PC-3 (cell line): ENCODE measurements at regions not wholly inside any gene's neighbourhood (a gene's known extent, or its start where the extent isn't known, plus 50 kb on each side); places are given as distances from the start of the nearest gene placed in this dataset.

Experiments used
- ATAC-seq: fragments of 200-7000 bp; cut with Tn5 transposase; 2 replicates; pipeline ENCODE4 v1.9.1; 2020; ENCODE audit warnings: mild to moderate bottlenecking, moderate library complexity
- BruUV-seq: library from RNA; stranded (reverse); fragments of 400-500 nt; replicated peaks from 2 replicates; lab custom pipeline; 2021; lab: Mats Ljungman, UMichigan
- CTCF ChIA-PET: fragments of 300-600 bp; sonication (Branson Sonifier 250); formaldehyde crosslinking; loops from one replicate; lab custom pipeline; 2022; ENCODE audit warnings: antibody characterized with exemption; lab: Charles Lee
- POLR2A ChIA-PET: fragments of 300-600 bp; sonication (Branson Sonifier 250); formaldehyde crosslinking; loops from one replicate; lab custom pipeline; 2022; ENCODE audit warnings: antibody characterized with exemption; ENCODE audit not compliant: unreplicated experiment; lab: Charles Lee
- DNase-seq: peaks from one replicate; pipeline ENCODE4 v3.0.0-alpha.2; 2015
- H2AFZ ChIP-seq: fragments of 300-600 bp; sonication (generic); 2 replicates; pipeline ENCODE4 v1.6.0; 2016; ENCODE audit warnings: antibody characterized with exemption, low read length
- H3F3A ChIP-seq: fragments of 300-600 bp; sonication (generic); one replicate; pipeline ENCODE4 v1.6.0; 2017; ENCODE audit warnings: antibody characterized with exemption, low read length, control low read depth, mild to moderate bottlenecking; ENCODE audit not compliant: unreplicated experiment
- H3K27ac ChIP-seq: fragments of 300-600 bp; sonication (generic); 2 replicates; pipeline ENCODE4 v1.5.1; 2016; ENCODE audit warnings: mild to moderate bottlenecking, low read length
- H3K27me3 ChIP-seq: fragments of 300-600 bp; sonication (generic); 2 replicates; pipeline ENCODE4 v1.6.1; 2016; ENCODE audit warnings: low read length, mixed read lengths
- H3K36me3 ChIP-seq: fragments of 300-600 bp; sonication (generic); 2 replicates; pipeline ENCODE4 v1.6.1; 2016; ENCODE audit warnings: low read depth, mixed run types, low read length, mixed read lengths
- H3K4me1 ChIP-seq: fragments of 300-600 bp; sonication (generic); 2 replicates; pipeline ENCODE4 v1.5.1; 2016; ENCODE audit warnings: low read length; ENCODE audit not compliant: insufficient read depth
- H3K4me2 ChIP-seq: fragments of 300-600 bp; sonication (generic); 2 replicates; pipeline ENCODE4 v1.6.0; 2016; ENCODE audit warnings: low read length
- H3K4me3 ChIP-seq: fragments of 300-600 bp; sonication (generic); 2 replicates; pipeline ENCODE4 v1.5.1; 2016; ENCODE audit warnings: mild to moderate bottlenecking, low read length, mixed read lengths
- H3K79me2 ChIP-seq: fragments of 300-600 bp; sonication (generic); 2 replicates; pipeline ENCODE4 v1.6.1; 2017; ENCODE audit warnings: low read length, mixed read lengths
- H3K9ac ChIP-seq: fragments of 300-600 bp; sonication (generic); 2 replicates; pipeline ENCODE4 v1.6.0; 2016; ENCODE audit warnings: mild to moderate bottlenecking, low read length
- H3K9me2 ChIP-seq: fragments of 300-600 bp; sonication (generic); replicated peaks from 2 replicates; pipeline ENCODE4 v1.6.1; 2016; ENCODE audit warnings: mixed run types, low read length, mixed read lengths
- H3K9me3 ChIP-seq: fragments of 300-600 bp; sonication (generic); 2 replicates; pipeline ENCODE4 v1.6.1; 2016; ENCODE audit warnings: low read length, mixed read lengths
- H4K20me1 ChIP-seq: fragments of 300-600 bp; sonication (generic); 2 replicates; pipeline ENCODE4 v1.6.1; 2016; ENCODE audit warnings: low read length, mixed read lengths
- EZH2 ChIP-seq: fragments of 300-600 bp; sonication (generic); IDR thresholded peaks from one replicate; pipeline ENCODE4 v1.6.1; 2017; ENCODE audit warnings: antibody characterized with exemption, mild to moderate bottlenecking, low read length; ENCODE audit not compliant: unreplicated experiment
- EZH2phosphoT487 ChIP-seq: fragments of 300-600 bp; sonication (generic); IDR thresholded peaks from 2 replicates; pipeline ENCODE4 v1.6.1; 2018; ENCODE audit warnings: mild to moderate bottlenecking, antibody characterized with exemption, low read length, borderline replicate concordance
- intact Hi-C: fragments of 100-400 bp; cut with micrococcal nuclease; formaldehyde crosslinking; loops from 2 replicates; pipeline ENCODE4 v1.9.0; 2023
- TF ChIP-seq, protein P1 (sequence below): fragments of 300-600 bp; sonication (generic); conservative IDR thresholded peaks from 2 replicates; pipeline ENCODE4 v1.5.1; 2017; ENCODE audit warnings: antibody characterized with exemption, low read depth, mild to moderate bottlenecking, low read length

GRCh38 chr3:159761369-159761768, 227.3 kb upstream of the IL12A start:
- Histone ChIP-seq H3K4me1 (peaks cover 29% of the 10 kb centered on the region), H2AFZ (no peak overlapping the region), H3K79me2 (peaks cover 14% of the 10 kb centered on the region), H3F3A (no peaks in the 10 kb centered on the region), H3K9ac (no peak overlapping the region), H3K36me3 (no peaks in the 10 kb centered on the region), H3K27me3 (no peaks in the 10 kb centered on the region), H3K9me3 (no peaks in the 10 kb centered on the region), H3K4me2 (peak overlapping the region; percentile 96), H3K4me3 (peak overlapping the region; percentile 76; the same call in 1 of the 2 replicates), H3K27ac (no peak overlapping the region), H4K20me1 (peaks cover 5% of the 10 kb centered on the region; the same call in 1 of the 2 replicates), H3K9me2 (no peaks in the 10 kb centered on the region)
- no TSS peak for BruUV-seq
- intact Hi-C loops: loop anchor here (5.0 to 10.0 kb wide), 3 partner anchors 246 to 597 kb away; no protein-coding TSS in a partner anchor
- DNase-seq (peak; percentile 66), ATAC-seq (no peak)
- TF ChIP-seq EZH2phosphoT487 (no peak), EZH2 (no peak)
- TF ChIP-seq, protein P1, sequence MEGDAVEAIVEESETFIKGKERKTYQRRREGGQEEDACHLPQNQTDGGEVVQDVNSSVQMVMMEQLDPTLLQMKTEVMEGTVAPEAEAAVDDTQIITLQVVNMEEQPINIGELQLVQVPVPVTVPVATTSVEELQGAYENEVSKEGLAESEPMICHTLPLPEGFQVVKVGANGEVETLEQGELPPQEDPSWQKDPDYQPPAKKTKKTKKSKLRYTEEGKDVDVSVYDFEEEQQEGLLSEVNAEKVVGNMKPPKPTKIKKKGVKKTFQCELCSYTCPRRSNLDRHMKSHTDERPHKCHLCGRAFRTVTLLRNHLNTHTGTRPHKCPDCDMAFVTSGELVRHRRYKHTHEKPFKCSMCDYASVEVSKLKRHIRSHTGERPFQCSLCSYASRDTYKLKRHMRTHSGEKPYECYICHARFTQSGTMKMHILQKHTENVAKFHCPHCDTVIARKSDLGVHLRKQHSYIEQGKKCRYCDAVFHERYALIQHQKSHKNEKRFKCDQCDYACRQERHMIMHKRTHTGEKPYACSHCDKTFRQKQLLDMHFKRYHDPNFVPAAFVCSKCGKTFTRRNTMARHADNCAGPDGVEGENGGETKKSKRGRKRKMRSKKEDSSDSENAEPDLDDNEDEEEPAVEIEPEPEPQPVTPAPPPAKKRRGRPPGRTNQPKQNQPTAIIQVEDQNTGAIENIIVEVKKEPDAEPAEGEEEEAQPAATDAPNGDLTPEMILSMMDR: no peak
- ChIA-PET POLR2A (interaction anchor here (0.7 kb wide), 1 partner anchor 21 kb away, joined by 4 read pairs; no protein-coding TSS in a partner anchor), CTCF (interaction anchor here (0.5 kb wide), 1 partner anchor 141 kb away, joined by 3 read pairs; no protein-coding TSS in a partner anchor)

DNA sequence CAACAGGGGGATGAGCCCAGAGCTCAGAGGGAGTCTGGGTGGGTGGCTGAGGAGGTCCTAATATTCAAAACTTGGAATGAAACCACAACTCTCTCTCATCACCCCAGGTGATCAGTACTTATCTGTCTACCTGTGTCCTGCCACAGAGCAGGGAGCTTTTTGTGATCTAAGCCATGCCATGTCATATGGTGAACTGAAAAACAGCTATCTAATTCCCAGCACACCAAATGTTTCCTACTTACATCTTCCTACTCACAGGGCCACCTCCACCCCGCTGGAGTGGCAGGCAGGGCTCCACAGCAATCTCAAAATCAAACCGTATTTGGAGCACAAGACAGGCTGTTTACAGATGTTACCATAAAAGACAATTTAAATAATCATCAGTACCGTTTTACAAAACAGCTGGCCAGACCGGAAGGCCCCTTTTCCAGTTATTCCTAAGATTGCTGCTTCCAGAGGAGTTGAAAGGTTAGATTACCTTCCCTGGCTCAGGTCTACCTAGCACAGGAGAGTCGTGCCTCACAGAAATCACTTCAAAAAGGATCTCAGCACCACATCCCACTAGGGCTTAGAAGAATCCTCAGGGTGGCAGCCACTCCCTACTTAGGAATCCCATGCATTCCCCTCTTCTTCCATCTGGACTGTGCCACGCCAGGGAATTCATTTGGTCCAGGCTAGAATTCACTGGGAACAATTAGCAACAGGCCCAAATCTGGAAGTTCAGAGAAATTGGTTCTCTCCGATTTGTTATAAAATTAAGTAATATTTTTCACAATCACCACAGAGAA, 226.6 kb upstream of the IL12A start:
- ATAC-seq (peak; percentile 11), DNase-seq (peak; percentile 76)
- Histone ChIP-seq H3K4me1 (peaks cover 36% of the 10 kb centered on the region), H3K4me3 (peak overlapping the region; percentile 76), H3K9me2 (no peaks in the 10 kb centered on the region), H4K20me1 (peaks cover 10% of the 10 kb centered on the region), H3F3A (no peaks in the 10 kb centered on the region), H3K27me3 (no peaks in the 10 kb centered on the region), H3K27ac (peak overlapping the region; percentile 90), H3K9ac (peak overlapping the region; percentile 84), H3K36me3 (no peaks in the 10 kb centered on the region), H3K4me2 (peak overlapping the region; percentile 96), H3K79me2 (peaks cover 21% of the 10 kb centered on the region), H2AFZ (peak overlapping the region; percentile 78), H3K9me3 (no peaks in the 10 kb centered on the region)
- no TSS peak for BruUV-seq
- POLR2A ChIA-PET: interaction anchor here (0.5 to 0.7 kb wide), 2 partner anchors 20 to 66 kb away, joined by 3 to 4 read pairs; no protein-coding TSS in a partner anchor
- CTCF ChIA-PET: interaction anchor here (0.5 to 0.6 kb wide), 2 partner anchors 46 to 141 kb away, joined by 3 read pairs; no protein-coding TSS in a partner anchor
- intact Hi-C loops: loop anchor here (1.0 to 10.0 kb wide), 5 partner anchors 30 to 597 kb away; no protein-coding TSS in a partner anchor
- no peak for TF ChIP-seq EZH2
- TF ChIP-seq EZH2phosphoT487: no peak
- TF ChIP-seq, protein P1: no peak
